GM23338 (cell line): ENCODE measurements at regions not wholly inside any gene's neighbourhood (a gene's known extent, or its start where the extent isn't known, plus 50 kb on each side); places are given as distances from the start of the nearest gene placed in this dataset.

Experiments used
- ATAC-seq: fragments of 200-7000 bp; cut with Tn5 transposase; 3 replicates; pipeline ENCODE4 v1.9.1; 2020
- DNase-seq: peaks from one replicate; pipeline ENCODE4 v3.0.0-alpha.2; 2015; ENCODE audit warnings: low spot score
- H2AFZ ChIP-seq: fragments of 200-600 bp; sonication (generic); 2 replicates; pipeline ENCODE4 v1.8.0; 2016; ENCODE audit warnings: antibody characterized with exemption, mild to moderate bottlenecking, moderate library complexity
- H3F3A ChIP-seq: fragments of 200-600 bp; sonication (generic); replicated peaks from 2 replicates; pipeline ENCODE4 v1.8.0; 2017; ENCODE audit warnings: antibody characterized with exemption, mixed run types, low read depth
- H3K27ac ChIP-seq: fragments of 200-600 bp; sonication (generic); 2 replicates; pipeline ENCODE4 v1.6.1; 2016; ENCODE audit warnings: low read depth
- H3K27me3 ChIP-seq: fragments of 200-600 bp; sonication (generic); 2 replicates; pipeline ENCODE4 v1.8.0; 2016; ENCODE audit warnings: mild to moderate bottlenecking, mixed run types, moderate library complexity; ENCODE audit not compliant: insufficient read depth
- H3K36me3 ChIP-seq: fragments of 200-600 bp; sonication (generic); 2 replicates; pipeline ENCODE4 v1.8.0; 2016; ENCODE audit warnings: mild to moderate bottlenecking; ENCODE audit not compliant: insufficient read depth
- H3K4me1 ChIP-seq: fragments of 200-600 bp; sonication (generic); 2 replicates; pipeline ENCODE4 v1.8.0; 2016; ENCODE audit warnings: mild to moderate bottlenecking, moderate library complexity; ENCODE audit not compliant: insufficient read depth
- H3K4me2 ChIP-seq: fragments of 200-600 bp; sonication (generic); 2 replicates; pipeline ENCODE4 v1.7.1; 2017; ENCODE audit warnings: mixed run types
- H3K4me3 ChIP-seq: fragments of 200-600 bp; sonication (generic); 2 replicates; pipeline ENCODE4 v1.6.1; 2016; ENCODE audit warnings: mixed run types
- H3K79me2 ChIP-seq: fragments of 200-600 bp; sonication (generic); replicated peaks from 2 replicates; pipeline ENCODE4 v1.8.0; 2017; ENCODE audit warnings: mild to moderate bottlenecking; ENCODE audit not compliant: insufficient read depth
- H3K9me2 ChIP-seq: fragments of 200-600 bp; sonication (generic); 2 replicates; pipeline ENCODE4 v1.8.0; 2017; ENCODE audit not compliant: insufficient read depth
- H4K20me1 ChIP-seq: fragments of 200-600 bp; sonication (generic); replicated peaks from 2 replicates; pipeline ENCODE4 v1.8.0; 2017; ENCODE audit warnings: mild to moderate bottlenecking; ENCODE audit not compliant: insufficient read depth
- H3K27ac Mint-ChIP-seq: 2 replicates; pipeline ENCODE4 v1.8.0; 2020; ENCODE audit warnings: inconsistent platforms, mild to moderate bottlenecking, moderate library complexity, mixed read lengths
- H3K27me3 Mint-ChIP-seq: 3 replicates; pipeline ENCODE4 v1.8.0; 2022; ENCODE audit warnings: low read depth, mild to moderate bottlenecking, moderate library complexity, mixed read lengths, inconsistent platforms; ENCODE audit not compliant: insufficient read depth, poor library complexity
- H3K36me3 Mint-ChIP-seq: 3 replicates; pipeline ENCODE4 v1.8.0; 2021; ENCODE audit warnings: low read depth, mild to moderate bottlenecking, inconsistent platforms, moderate library complexity, mixed read lengths
- H3K4me1 Mint-ChIP-seq: 3 replicates; pipeline ENCODE4 v1.8.0; 2020; ENCODE audit warnings: mild to moderate bottlenecking, inconsistent platforms, mixed read lengths
- H3K4me3 Mint-ChIP-seq: 3 replicates; pipeline ENCODE4 v1.8.0; 2021; ENCODE audit warnings: moderate library complexity, mild to moderate bottlenecking, inconsistent platforms, mixed read lengths
- H3K9me3 Mint-ChIP-seq: 3 replicates; pipeline ENCODE4 v1.8.0; 2020; ENCODE audit warnings: moderate library complexity, mild to moderate bottlenecking, inconsistent platforms, mixed read lengths
- CREB1 ChIP-seq: fragments of 250-450 bp; sonication (Bioruptor Pico); IDR thresholded peaks from 2 replicates; pipeline ENCODE4 v1.5.0; 2020; ENCODE audit warnings: low read depth, mild to moderate bottlenecking, moderate library complexity
- EZH2 ChIP-seq: fragments of 200-600 bp; sonication (generic); IDR thresholded peaks from one replicate; pipeline ENCODE4 v1.8.0; 2017; ENCODE audit warnings: antibody characterized with exemption, mild to moderate bottlenecking, low read depth; ENCODE audit not compliant: unreplicated experiment
- EZH2phosphoT487 ChIP-seq: fragments of 200-600 bp; sonication (generic); IDR thresholded peaks from one replicate; pipeline ENCODE4 v1.8.1; 2018; ENCODE audit warnings: antibody characterized with exemption; ENCODE audit not compliant: unreplicated experiment
- NANOG ChIP-seq: IDR thresholded peaks from 2 replicates; pipeline ENCODE4 v1.6.1; 2016; ENCODE audit warnings: antibody characterized with exemption, borderline replicate concordance
- POLR2AphosphoS5 ChIP-seq: IDR thresholded peaks from 2 replicates; pipeline ENCODE4 v1.6.1; 2016; ENCODE audit warnings: antibody characterized with exemption, low read depth
- ZNF331 ChIP-seq: fragments of 250-450 bp; sonication (Bioruptor Pico); IDR thresholded peaks from 2 replicates; pipeline ENCODE4 v1.5.0; 2020; ENCODE audit warnings: low read depth, mild to moderate bottlenecking, moderate library complexity
- TF ChIP-seq, protein P1 (sequence below), 2 experiments: fragments of 200-600 bp in 1 of 2; sonication (generic) in 1 of 2; conservative IDR thresholded peaks; 2 replicates each; pipeline versions ENCODE4 v1.5.1 to v1.6.1; 2016 to 2017; ENCODE audit warnings: antibody characterized with exemption in 2 of 2, low read depth in 2 of 2, mild to moderate bottlenecking in 2 of 2, moderate library complexity in 1 of 2
- TF ChIP-seq, protein P2 (sequence below): IDR thresholded peaks from one replicate; pipeline ENCODE4 v1.6.1; 2018; ENCODE audit warnings: antibody characterized with exemption; ENCODE audit not compliant: unreplicated experiment

DNA sequence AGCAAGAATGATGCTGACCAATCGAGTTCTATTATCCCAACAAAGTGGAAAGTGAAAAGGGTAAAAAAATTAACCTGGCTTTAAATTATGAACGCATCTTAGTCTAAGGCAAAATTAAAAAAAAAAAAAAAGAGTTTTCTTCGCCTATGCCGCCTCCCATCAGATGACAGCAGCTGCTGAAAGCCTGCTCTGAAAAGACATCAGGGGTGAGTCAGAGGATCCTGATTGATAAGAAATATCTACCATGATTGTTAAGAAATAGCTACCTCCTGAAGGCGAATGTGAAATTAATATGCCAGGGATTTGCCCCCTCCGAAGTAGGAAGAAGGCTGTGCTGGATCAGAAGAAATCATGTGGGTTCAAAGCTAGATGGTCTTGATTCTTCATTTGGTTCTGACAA, 216.8 kb upstream of the C1orf87 start (continued):
- TF ChIP-seq, protein P1, sequence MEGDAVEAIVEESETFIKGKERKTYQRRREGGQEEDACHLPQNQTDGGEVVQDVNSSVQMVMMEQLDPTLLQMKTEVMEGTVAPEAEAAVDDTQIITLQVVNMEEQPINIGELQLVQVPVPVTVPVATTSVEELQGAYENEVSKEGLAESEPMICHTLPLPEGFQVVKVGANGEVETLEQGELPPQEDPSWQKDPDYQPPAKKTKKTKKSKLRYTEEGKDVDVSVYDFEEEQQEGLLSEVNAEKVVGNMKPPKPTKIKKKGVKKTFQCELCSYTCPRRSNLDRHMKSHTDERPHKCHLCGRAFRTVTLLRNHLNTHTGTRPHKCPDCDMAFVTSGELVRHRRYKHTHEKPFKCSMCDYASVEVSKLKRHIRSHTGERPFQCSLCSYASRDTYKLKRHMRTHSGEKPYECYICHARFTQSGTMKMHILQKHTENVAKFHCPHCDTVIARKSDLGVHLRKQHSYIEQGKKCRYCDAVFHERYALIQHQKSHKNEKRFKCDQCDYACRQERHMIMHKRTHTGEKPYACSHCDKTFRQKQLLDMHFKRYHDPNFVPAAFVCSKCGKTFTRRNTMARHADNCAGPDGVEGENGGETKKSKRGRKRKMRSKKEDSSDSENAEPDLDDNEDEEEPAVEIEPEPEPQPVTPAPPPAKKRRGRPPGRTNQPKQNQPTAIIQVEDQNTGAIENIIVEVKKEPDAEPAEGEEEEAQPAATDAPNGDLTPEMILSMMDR (conservative IDR thresholded peaks at IDR 0.05; ENCODE audit: low read depth in 2 of 2) = no peak
- TF ChIP-seq NANOG = no peak

DNA sequence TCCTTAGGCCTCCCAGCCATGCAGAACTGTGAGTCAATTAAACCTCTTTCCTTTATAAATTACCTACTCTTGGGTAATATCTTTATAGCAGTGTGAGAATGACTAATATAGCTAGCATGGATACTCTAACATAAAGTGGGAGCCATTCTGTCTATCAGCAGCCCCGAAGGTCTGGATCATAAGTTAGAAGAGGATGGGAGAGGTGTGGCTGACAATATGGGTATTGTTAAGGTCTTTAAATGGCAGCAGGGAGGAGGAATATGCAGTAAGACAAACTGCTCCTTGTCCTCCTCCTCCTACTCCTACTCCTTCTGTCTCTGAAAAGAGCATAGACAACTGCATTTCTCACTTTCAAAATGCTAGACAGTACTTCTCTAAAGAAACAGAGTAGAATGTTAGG, 214.0 kb upstream of the C1orf87 start:
- Histone ChIP-seq H3K4me1 (no peaks in the 10 kb centered on the region), H4K20me1 (no peaks in the 10 kb centered on the region), H3K27ac (no peak overlapping the region), H3F3A (no peaks in the 10 kb centered on the region), H2AFZ (no peak overlapping the region), H3K27me3 (no peaks in the 10 kb centered on the region), H3K4me2 (no peak overlapping the region), H3K4me3 (no peak overlapping the region), H3K9me2 (peaks cover 9% of the 10 kb centered on the region; the same call in 1 of the 2 replicates), H3K36me3 (no peaks in the 10 kb centered on the region), H3K79me2 (no peaks in the 10 kb centered on the region)
- ATAC-seq (no peak), DNase-seq (no peak)
- H3K36me3 Mint-ChIP-seq = no peaks in the 10 kb centered on the region
- H3K27ac Mint-ChIP-seq = no peak overlapping the region
- no peaks in the 10 kb centered on the region; the same call in 2 of the 3 replicates for H3K9me3 Mint-ChIP-seq
- H3K4me3 Mint-ChIP-seq = no peak overlapping the region
- H3K4me1 Mint-ChIP-seq = no peaks in the 10 kb centered on the region
- H3K27me3 Mint-ChIP-seq = peaks cover 2% of the 10 kb centered on the region
- no peak for TF ChIP-seq POLR2AphosphoS5
- TF ChIP-seq, protein P1 (conservative IDR thresholded peaks at IDR 0.05; ENCODE audit: low read depth in 2 of 2) = no peak
- no peak for TF ChIP-seq EZH2phosphoT487
- TF ChIP-seq CREB1 (CRISPR knock-in tag) = no peak
- TF ChIP-seq, protein P2, sequence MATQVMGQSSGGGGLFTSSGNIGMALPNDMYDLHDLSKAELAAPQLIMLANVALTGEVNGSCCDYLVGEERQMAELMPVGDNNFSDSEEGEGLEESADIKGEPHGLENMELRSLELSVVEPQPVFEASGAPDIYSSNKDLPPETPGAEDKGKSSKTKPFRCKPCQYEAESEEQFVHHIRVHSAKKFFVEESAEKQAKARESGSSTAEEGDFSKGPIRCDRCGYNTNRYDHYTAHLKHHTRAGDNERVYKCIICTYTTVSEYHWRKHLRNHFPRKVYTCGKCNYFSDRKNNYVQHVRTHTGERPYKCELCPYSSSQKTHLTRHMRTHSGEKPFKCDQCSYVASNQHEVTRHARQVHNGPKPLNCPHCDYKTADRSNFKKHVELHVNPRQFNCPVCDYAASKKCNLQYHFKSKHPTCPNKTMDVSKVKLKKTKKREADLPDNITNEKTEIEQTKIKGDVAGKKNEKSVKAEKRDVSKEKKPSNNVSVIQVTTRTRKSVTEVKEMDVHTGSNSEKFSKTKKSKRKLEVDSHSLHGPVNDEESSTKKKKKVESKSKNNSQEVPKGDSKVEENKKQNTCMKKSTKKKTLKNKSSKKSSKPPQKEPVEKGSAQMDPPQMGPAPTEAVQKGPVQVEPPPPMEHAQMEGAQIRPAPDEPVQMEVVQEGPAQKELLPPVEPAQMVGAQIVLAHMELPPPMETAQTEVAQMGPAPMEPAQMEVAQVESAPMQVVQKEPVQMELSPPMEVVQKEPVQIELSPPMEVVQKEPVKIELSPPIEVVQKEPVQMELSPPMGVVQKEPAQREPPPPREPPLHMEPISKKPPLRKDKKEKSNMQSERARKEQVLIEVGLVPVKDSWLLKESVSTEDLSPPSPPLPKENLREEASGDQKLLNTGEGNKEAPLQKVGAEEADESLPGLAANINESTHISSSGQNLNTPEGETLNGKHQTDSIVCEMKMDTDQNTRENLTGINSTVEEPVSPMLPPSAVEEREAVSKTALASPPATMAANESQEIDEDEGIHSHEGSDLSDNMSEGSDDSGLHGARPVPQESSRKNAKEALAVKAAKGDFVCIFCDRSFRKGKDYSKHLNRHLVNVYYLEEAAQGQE = no peak
- no peak for TF ChIP-seq ZNF331
- no peak for TF ChIP-seq EZH2
